ENCODE measurements at regions not wholly inside any gene's neighbourhood (a gene's known extent, or its start where the extent isn't known, plus 50 kb on each side); places are given as distances from the start of the nearest gene placed in this dataset.

DNA sequence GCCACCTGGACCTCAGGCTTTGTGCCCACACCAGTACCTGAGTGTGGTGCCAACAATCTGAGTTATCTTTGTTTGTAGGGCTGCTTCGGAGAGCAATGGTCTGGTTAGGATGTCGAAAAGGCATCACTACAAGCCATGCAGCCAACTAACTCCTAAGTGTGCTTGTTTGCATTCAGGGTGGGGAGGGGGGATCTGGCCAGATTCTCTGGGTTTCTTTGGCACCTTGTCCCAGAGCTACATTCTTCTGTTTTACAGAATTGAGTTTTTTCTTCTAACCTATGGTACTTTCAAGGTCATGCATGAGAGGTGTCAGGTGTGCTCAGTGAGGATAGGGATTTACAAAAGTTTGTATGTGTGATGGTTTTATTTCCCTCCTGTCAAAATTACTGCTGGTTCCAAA lies 391.4 kb upstream of the RARB start:
- DNase-seq (ENCODE audit: low read depth in 1 of 2, low spot score in 1 of 2): no peak
- no peak for TF ChIP-seq JUND (IDR thresholded peaks at IDR 0.05; ENCODE audit: low read depth)
- in situ Hi-C loops (cut with HindIII; ENCODE audit: low pct_unique_long_range_greater_than_20kb, low sequenced_read_pairs): no loop called here

DNA sequence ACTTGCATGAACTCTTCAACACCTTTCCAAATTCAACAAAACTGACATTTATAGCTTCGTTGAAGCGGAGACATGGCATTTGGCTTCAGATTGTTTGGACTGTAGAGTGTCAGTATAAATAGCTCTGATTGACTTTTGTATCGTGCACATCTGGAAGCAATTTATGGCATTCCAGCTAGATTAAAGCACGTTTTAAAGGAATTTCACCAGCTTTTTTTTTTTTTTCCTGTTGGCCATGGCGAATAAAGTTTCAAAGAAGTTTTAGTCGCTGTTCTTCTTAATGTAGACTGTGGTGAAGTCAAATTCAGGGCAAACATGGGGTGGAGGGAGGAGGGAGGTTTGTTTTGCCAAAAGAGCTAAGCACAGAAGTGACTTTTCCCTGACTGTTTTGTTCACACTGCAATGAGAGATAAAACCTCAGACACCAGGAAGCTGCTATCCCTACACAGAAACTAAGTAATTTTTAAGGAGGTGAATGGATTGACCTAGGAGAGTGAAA lies 391.0 kb upstream of the RARB start:
- no peak for TF ChIP-seq JUND (IDR thresholded peaks at IDR 0.05; ENCODE audit: low read depth)
- in situ Hi-C loops (cut with HindIII; ENCODE audit: low pct_unique_long_range_greater_than_20kb, low sequenced_read_pairs): no loop called here

DNA sequence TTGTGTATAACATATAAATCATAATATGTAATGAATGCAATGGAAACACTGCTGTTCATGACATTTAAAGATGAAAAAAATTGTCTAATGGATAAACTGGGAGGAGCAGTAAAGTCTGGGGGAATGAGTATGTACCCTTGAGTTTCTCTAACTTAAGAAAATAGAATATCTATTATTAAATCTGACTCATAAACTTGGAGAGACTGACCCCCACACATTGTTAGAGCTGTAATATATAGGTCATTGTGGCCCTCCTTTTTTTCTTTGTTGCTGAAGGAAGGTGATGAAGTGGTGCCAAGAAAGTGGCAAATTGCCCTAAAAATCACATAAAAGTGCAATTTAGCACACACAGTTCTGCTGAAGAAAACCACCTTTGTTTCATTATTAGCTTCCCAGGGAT lies 389.8 kb upstream of the RARB start:
- in situ Hi-C loops (cut with HindIII; ENCODE audit: low pct_unique_long_range_greater_than_20kb, low sequenced_read_pairs): no loop called here
- no peak for TF ChIP-seq JUND (IDR thresholded peaks at IDR 0.05; ENCODE audit: low read depth)
- DNase-seq (ENCODE audit: low read depth in 1 of 2, low spot score in 1 of 2): no peak

More for the DNA sequence above, 391.0 kb upstream of the RARB start:
- peak in 1 of 2 experiments; percentile 56 for DNase-seq (ENCODE audit: low read depth in 1 of 2, low spot score in 1 of 2)

DNA sequence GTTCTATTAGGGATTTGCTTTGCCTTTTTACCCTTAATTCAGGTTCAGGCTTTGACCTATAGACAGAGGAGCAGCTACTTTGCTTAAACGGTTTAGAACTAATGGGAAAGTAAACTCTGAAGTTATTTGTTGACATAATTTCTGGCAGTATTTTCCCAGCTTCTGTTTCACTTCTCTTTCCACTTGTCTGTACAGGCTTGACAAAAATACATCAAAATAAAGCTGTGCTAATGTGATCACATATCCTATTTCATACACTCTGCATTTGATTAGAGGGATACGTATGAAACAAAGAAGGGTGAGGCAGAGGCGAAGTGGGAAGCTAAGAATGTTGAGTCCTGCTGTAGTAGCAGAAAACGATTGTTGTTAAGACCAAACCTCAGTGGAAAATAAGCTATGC lies 389.1 kb upstream of the RARB start:
- TF ChIP-seq JUND (IDR thresholded peaks at IDR 0.05; ENCODE audit: low read depth): no peak
- in situ Hi-C loops (cut with HindIII; ENCODE audit: low pct_unique_long_range_greater_than_20kb, low sequenced_read_pairs): no loop called here
- DNase-seq (ENCODE audit: low read depth in 1 of 2, low spot score in 1 of 2): no peak

DNA sequence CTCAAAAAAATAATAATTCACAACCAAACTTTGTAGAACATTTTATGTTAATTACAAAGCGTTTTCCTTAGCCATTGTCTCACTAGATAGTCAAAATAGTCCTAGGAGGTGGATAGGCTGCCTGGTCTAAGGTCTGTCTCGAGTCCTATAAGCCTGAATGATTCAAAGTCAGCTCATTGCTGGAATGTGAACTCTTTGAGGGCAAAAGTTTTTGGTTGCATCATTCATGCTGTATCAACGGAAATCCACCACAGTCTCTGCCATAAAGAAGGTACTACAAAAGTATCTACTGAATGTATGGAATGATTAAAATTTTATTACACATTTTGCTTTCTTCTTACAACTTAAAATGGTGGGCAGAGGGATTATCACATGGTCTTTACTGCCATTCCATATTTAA lies 387.3 kb upstream of the RARB start:
- in situ Hi-C loops (cut with HindIII; ENCODE audit: low pct_unique_long_range_greater_than_20kb, low sequenced_read_pairs): no loop called here
- DNase-seq (ENCODE audit: low read depth in 1 of 2, low spot score in 1 of 2): no peak
- no peak for TF ChIP-seq JUND (IDR thresholded peaks at IDR 0.05; ENCODE audit: low read depth)

DNA sequence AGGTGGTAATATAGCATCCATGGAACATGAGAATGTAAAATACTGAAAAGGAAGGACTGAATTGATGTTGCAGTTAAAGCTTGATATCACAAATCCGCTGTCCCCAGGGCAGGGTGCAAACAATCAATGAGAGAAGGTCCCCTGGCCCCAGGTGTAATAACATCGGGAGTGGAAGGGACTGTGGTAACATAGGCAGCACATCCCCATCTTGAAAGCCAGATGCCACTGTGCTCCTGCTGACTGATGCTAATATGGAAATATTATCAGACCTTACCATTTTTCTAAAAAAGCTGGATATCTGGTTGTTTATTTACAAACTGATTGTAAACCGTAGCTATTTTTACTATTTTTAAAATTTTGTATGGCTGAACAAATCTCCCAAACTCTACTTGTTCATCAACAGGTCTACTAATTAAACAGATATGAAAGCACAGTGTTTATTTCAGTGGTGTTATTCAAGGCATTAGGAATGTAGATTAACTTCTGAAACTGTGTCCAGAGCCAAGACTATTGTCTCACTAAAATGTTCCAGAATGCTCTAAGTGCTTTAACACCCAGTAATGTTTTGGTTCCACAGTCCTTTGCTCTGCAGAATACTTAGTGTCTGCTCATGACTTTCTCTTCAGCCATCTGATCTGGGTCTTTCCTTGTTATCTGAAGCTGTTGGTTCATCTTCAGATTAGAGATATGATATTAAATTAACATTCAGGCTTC lies 386.0 kb upstream of the RARB start:
- in situ Hi-C loops (cut with HindIII; ENCODE audit: low pct_unique_long_range_greater_than_20kb, low sequenced_read_pairs): no loop called here
- no peak for TF ChIP-seq JUND (IDR thresholded peaks at IDR 0.05; ENCODE audit: low read depth)
- DNase-seq (ENCODE audit: low read depth in 1 of 2, low spot score in 1 of 2): no peak

DNA sequence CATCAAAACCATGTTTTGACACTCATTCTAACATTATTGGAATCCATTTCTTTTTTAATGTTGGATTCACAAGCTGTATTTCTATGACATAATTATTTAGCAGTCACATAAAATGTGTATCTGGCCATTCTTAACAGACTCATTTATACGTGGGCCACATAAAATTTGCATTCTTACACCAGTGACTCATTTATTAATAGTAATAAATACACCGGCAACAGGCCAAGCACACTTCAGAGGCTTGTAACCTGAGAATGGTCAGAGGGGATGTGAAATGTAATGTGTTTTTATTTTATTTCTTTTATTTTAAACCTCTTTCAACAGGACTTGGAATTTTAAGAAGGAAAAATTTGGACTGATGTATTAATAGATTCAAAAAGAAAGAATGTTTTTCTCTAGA lies 384.9 kb upstream of the RARB start:
- no peak for TF ChIP-seq JUND (IDR thresholded peaks at IDR 0.05; ENCODE audit: low read depth)
- DNase-seq (ENCODE audit: low read depth in 1 of 2, low spot score in 1 of 2): no peak
- in situ Hi-C loops (cut with HindIII; ENCODE audit: low pct_unique_long_range_greater_than_20kb, low sequenced_read_pairs): no loop called here

DNA sequence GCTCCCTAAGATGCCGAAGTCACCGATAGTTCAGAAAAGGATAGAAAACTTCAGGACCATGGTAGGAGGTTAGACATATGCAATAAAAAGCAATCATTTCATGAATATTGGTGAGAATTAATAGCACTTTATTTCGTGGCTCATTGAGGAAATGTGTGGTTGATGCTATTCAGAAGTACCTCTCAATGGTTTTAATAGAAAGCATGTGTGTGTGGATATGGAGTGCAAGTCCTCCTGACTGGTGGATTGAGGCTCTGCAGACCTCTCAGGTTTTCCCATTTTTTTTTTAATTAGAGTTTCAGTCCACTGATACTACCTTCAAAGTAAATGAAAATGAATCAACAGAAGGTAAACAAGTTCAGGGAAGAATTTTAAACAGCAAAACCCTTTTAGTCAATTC lies 384.3 kb upstream of the RARB start:
- no peak for DNase-seq (ENCODE audit: low read depth in 1 of 2, low spot score in 1 of 2)
- in situ Hi-C loops (cut with HindIII; ENCODE audit: low pct_unique_long_range_greater_than_20kb, low sequenced_read_pairs): no loop called here
- TF ChIP-seq JUND (IDR thresholded peaks at IDR 0.05; ENCODE audit: low read depth): no peak

DNA sequence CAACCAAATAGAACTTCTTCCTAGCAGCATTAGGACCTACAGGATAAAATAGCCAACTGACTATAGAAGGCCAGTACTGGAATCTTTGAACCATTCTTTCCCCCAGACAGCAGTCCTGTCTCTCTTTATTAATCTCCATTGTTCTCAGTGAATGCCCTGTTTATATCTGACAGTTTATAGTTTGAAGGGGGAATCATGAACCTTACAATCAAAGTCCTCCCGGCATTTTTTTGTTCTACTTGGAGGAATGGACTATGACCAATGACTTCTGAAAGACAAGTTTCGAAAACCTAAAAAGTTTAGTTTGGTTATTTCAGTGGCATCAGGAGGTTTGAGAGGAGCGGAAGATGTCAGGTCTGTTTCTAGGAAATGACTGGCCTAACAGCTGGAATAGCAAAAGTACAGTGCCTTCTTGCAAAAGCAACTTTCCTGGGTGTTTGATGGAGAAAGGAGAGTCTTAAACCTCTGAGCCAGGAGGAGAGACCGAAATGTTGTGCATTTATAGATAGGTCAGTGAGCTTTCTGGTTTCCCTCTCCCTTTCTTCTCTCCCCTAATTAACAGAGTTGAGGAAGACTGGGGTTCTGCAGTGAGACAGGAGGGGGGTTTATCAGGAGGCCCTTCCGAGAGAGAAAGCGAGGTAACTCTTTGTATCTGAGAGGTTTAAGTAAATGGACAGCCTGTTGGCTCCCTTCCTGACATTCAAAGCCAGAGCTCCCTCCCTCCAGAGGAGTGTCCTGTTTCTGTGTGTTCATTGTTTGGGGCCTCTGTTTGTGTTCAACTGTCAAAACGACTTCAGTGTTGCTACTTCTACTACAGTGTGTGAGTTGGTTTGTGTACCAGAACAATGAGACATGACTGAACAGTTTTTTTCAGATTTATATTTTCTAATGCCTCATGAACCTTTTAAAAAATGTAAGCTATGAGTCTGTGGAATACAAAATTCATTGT lies 383.0 kb upstream of the RARB start:
- DNase-seq (ENCODE audit: low read depth in 1 of 2, low spot score in 1 of 2): peak in 1 of 2 experiments; percentile 76
- TF ChIP-seq JUND (IDR thresholded peaks at IDR 0.05; ENCODE audit: low read depth): no peak
- in situ Hi-C loops (cut with HindIII; ENCODE audit: low pct_unique_long_range_greater_than_20kb, low sequenced_read_pairs): no loop called here

DNA sequence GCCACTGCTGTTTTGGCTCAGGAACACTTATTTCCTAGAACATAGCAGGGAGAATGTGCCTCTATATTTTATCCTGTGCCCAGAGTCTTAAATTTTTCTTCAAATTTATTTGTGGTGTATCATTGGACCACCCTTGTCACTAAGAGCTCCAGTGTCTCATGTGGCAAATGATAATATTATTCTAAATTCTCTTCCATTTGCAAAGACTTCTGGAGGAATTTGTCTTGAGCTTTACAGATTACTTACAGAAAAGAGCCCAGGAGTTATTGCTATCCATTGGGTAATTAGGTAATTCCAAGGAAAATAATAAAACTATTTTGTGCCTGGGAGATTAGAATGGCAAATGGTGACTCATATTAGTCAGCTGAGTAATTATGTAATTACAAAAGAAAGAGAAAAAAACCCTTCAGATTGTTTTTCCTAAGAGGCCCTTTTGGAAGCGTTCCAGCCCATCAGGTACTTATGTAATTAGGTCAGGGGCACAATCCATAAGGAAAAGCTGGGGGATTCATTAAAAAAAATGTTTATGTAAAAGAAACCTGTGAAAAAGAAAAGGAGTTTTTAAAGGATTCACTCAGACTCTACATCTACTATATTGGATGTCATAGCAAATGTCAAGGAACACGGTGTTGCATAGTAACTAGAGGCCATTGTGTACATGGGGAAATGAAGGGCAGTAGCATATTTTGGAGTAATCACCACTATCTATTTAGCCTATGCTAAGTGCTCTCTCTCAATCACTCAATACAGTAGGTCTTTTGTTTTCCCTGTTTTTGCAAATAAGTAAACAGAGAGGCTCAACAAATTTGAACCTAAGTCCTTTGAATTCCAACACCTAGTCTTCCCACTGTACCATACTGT lies 380.9 kb upstream of the RARB start:
- no peak for DNase-seq (ENCODE audit: low read depth in 1 of 2, low spot score in 1 of 2)
- no peak for TF ChIP-seq JUND (IDR thresholded peaks at IDR 0.05; ENCODE audit: low read depth)
- in situ Hi-C loops (cut with HindIII; ENCODE audit: low pct_unique_long_range_greater_than_20kb, low sequenced_read_pairs): no loop called here

DNA sequence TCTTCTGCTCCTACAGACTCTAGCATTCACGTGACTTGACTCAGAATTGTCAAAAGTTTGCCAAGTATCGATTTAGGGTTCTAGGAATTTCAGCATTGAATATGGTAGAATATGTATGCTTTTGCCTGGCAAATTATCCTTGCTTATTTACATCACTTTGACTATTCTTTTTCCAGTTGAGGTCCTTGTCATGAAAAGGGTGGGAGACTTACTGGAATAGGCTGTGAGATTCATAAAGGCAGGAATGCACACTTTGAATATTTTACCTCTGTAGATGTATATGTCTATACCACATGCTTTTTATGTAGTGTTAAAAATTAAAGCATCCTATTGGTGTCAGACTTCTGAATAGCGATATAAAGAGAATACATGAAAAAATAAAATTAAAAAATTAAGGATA lies 378.8 kb upstream of the RARB start:
- no peak for DNase-seq (ENCODE audit: low read depth in 1 of 2, low spot score in 1 of 2)
- in situ Hi-C loops (cut with HindIII; ENCODE audit: low pct_unique_long_range_greater_than_20kb, low sequenced_read_pairs): no loop called here
- TF ChIP-seq JUND (IDR thresholded peaks at IDR 0.05; ENCODE audit: low read depth): no peak

DNA sequence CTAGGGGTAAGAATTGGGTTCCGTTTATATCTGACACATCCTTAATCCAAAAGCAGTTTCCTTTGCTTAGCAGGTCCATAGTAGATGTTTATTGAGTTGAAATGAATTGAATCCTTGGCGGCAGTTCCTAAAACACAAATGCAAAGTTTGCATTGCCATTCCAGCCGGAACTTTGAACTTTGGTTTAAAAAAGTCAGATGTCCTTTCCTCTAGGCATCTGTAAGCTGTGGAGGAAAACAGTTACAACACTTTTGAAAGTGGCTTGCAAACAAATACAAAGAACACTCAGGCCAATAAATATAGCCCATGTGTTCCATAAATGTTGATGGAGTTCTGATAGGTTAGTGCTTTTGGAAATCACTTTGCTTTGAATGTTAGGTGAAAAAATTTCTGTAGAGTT lies 374.7 kb upstream of the RARB start:
- no peak for TF ChIP-seq JUND (IDR thresholded peaks at IDR 0.05; ENCODE audit: low read depth)
- in situ Hi-C loops (cut with HindIII; ENCODE audit: low pct_unique_long_range_greater_than_20kb, low sequenced_read_pairs): no loop called here
- no peak for DNase-seq (ENCODE audit: low read depth in 1 of 2, low spot score in 1 of 2)

Data from T47D (cell line).